ENCODE measurements at regions not wholly inside any gene's neighbourhood (a gene's known extent, or its start where the extent isn't known, plus 50 kb on each side); places are given as distances from the start of the nearest gene placed in this dataset.

- TF ChIP-seq REST (IDR thresholded peaks at IDR 0.05; ENCODE audit: low read depth) (no peak), TEAD4 (IDR thresholded peaks at IDR 0.05) (no peak), TCF12 (IDR thresholded peaks at IDR 0.05; ENCODE audit: low read depth) (no peak), ZBTB7A (IDR thresholded peaks at IDR 0.05; ENCODE audit: low read depth) (no peak), FOXM1 (IDR thresholded peaks at IDR 0.05; ENCODE audit: borderline replicate concordance, low read depth) (no peak), CEBPB (IDR thresholded peaks at IDR 0.05) (no peak)
Measured at GRCh38 chr14:34181338-34181737, 230.5 kb upstream of the EGLN3 start.
